H1 (cell line): ENCODE measurements at regions not wholly inside any gene's neighbourhood (a gene's known extent, or its start where the extent isn't known, plus 50 kb on each side); places are given as distances from the start of the nearest gene placed in this dataset.

Experiments used
- CBX8 ChIP-seq: fragments of 300-800, 300-1000 bp; sonication (generic); IDR thresholded peaks from 2 replicates; pipeline ENCODE4 v1.7.1; 2016; ENCODE audit warnings: low read depth, low read length, borderline replicate concordance
- JUND ChIP-seq: IDR thresholded peaks from 2 replicates; pipeline ENCODE4 v1.6.1; 2011; ENCODE audit warnings: mild to moderate bottlenecking, improper control_type of control experiment, low read length
- SAP30 ChIP-seq: fragments of 300-600 bp; sonication (generic); IDR thresholded peaks from 2 replicates; pipeline ENCODE4 v1.7.1; 2012; ENCODE audit warnings: low read length, moderate library complexity, mild to moderate bottlenecking, inconsistent platforms; ENCODE audit not compliant: insufficient read depth, insufficient replicate concordance
- USF2 ChIP-seq: IDR thresholded peaks from 2 replicates; pipeline ENCODE4 v1.6.1; 2011; ENCODE audit warnings: low read length, improper control_type of control experiment

GRCh38 chr16:62661435-62661834 lies 625.2 kb upstream of the CDH8 start (continued):
- TF ChIP-seq USF2 (no peak), SAP30 (no peak), CBX8 (no peak), JUND (no peak)
- TF ChIP-seq, all 59 proteins: peak for 0
